Stimulated activated CD4-positive, alpha-beta T cell treated with anti-CD3 and anti-CD28 coated beads, Interleukin-1b, Interleukin-23, amount 100 ng/mL, for 48 hours (primary cell): ENCODE measurements at regions not wholly inside any gene's neighbourhood (a gene's known extent, or its start where the extent isn't known, plus 50 kb on each side); places are given as distances from the start of the nearest gene placed in this dataset.
"Not testable (repeated sequence)": the region's sequence is repeated elsewhere in the genome, so short reads cannot be mapped to it uniquely, and the experiment has no call there.

Experiments
- DNase-seq: peaks from one replicate; pipeline ENCODE4 v3.0.0-alpha.2; 2020

- no peak for DNase-seq
Observed at GRCh38 chr11:135009125-135009524, 597.1 kb upstream of the B3GAT1 start.

GRCh38 chr11:135008412-135008811 lies 596.4 kb upstream of the B3GAT1 start:
- no peak for DNase-seq

GRCh38 chr11:135008001-135008405 lies 596.0 kb upstream of the B3GAT1 start:
- no peak for DNase-seq

GRCh38 chr11:135006800-135007199 lies 594.8 kb upstream of the B3GAT1 start:
- DNase-seq: no peak

- DNase-seq: no peak
Observed at GRCh38 chr11:135004495-135004894, 592.5 kb upstream of the B3GAT1 start.

GRCh38 chr11:135002236-135002635 lies 590.2 kb upstream of the B3GAT1 start:
- DNase-seq: no peak

GRCh38 chr11:135001581-135001980 lies 589.5 kb upstream of the B3GAT1 start:
- no peak for DNase-seq

GRCh38 chr11:135001065-135001464 lies 589.0 kb upstream of the B3GAT1 start:
- DNase-seq: not testable (repeated sequence)

GRCh38 chr11:134999590-134999989 lies 587.5 kb upstream of the B3GAT1 start:
- no peak for DNase-seq

GRCh38 chr11:134997652-134998320 lies 585.7 kb upstream of the B3GAT1 start:
- no peak for DNase-seq

- no peak for DNase-seq
Observed at GRCh38 chr11:134995741-134996140, 583.7 kb upstream of the B3GAT1 start.

GRCh38 chr11:134994431-134994830 lies 582.4 kb upstream of the B3GAT1 start:
- DNase-seq: no peak

- no peak for DNase-seq
Observed at GRCh38 chr11:134993691-134994243, 581.7 kb upstream of the B3GAT1 start.

- DNase-seq: no peak
Observed at GRCh38 chr11:134992981-134993380, 580.9 kb upstream of the B3GAT1 start.

- DNase-seq: no peak
Observed at GRCh38 chr11:134988495-134988894, 576.5 kb upstream of the B3GAT1 start.

- no peak for DNase-seq
Observed at GRCh38 chr11:134987822-134988221, 575.8 kb upstream of the B3GAT1 start.

GRCh38 chr11:134987223-134987768 lies 575.3 kb upstream of the B3GAT1 start:
- no peak for DNase-seq

GRCh38 chr11:134984421-134984820 lies 572.4 kb upstream of the B3GAT1 start:
- no peak for DNase-seq

GRCh38 chr11:134982432-134982831 lies 570.4 kb upstream of the B3GAT1 start:
- not testable (repeated sequence) for DNase-seq

GRCh38 chr11:134981835-134982234 lies 569.8 kb upstream of the B3GAT1 start:
- no peak for DNase-seq

GRCh38 chr11:134980819-134981710 lies 569.0 kb upstream of the B3GAT1 start:
- no peak for DNase-seq

GRCh38 chr11:134979089-134979457 lies 567.0 kb upstream of the B3GAT1 start:
- DNase-seq: not testable (repeated sequence)

- DNase-seq: no peak
Observed at GRCh38 chr11:134978388-134979088, 566.5 kb upstream of the B3GAT1 start.
